ENCODE measurements at regions not wholly inside any gene's neighbourhood (a gene's known extent, or its start where the extent isn't known, plus 50 kb on each side); places are given as distances from the start of the nearest gene placed in this dataset.

GRCh38 chr3:182028081-182028480, 316.4 kb downstream of the SOX2 start:
- H2AK9ac ChIP-seq (replicated peaks; ENCODE audit: low read depth, low read length, poor library complexity) = no peak overlapping the region
- WGBS, 2 experiments (ENCODE audit: extremely low coverage in 2 of 2, insufficient read length in 1 of 2) = 83% methylated on average over 2 of the region's 3 CpGs; no CpG with 5 or more reads in 1 of the 2 experiments
- intact Hi-C loops (cut with micrococcal nuclease) (no loop called here), in situ Hi-C loops (cut with MboI; ENCODE audit: low sequenced_read_pairs) (no loop called here), dilution Hi-C loops (cut with HindIII; ENCODE audit: low sequenced_read_pairs, unreplicated experiment) (no loop called here)
- POLR2A ChIA-PET (ENCODE audit: unreplicated experiment) = no interaction called here
- no peak overlapping the region for H3K56ac ChIP-seq (ENCODE audit: extremely low read depth, insufficient read depth, low read length)
- H3K27ac ChIP-seq (ENCODE audit: insufficient read depth, low read length) = no peak overlapping the region
- H2BK20ac ChIP-seq (ENCODE audit: low read depth, low read length) = no peak overlapping the region
- H3K9ac ChIP-seq (ENCODE audit: low read depth, low read length) = no peak overlapping the region
- H3K14ac ChIP-seq (replicated peaks; ENCODE audit: low read depth, low read length) = no peak overlapping the region
- no peaks in the 10 kb centered on the region for H3K79me1 ChIP-seq (ENCODE audit: low read depth in 1 of 2, low read length in 2 of 2)
- no peak overlapping the region for H4K91ac ChIP-seq (ENCODE audit: insufficient read depth, low read depth, low read length)
- no peak overlapping the region for H3K4me2 ChIP-seq (ENCODE audit: low read depth, low read length)
- H3K4me3 ChIP-seq (ENCODE audit: insufficient read depth, low read depth, low read length) = no peak overlapping the region
- H4K5ac ChIP-seq (ENCODE audit: low read depth, low read length) = no peak overlapping the region
- TF ChIP-seq RAD21 (IDR thresholded peaks at IDR 0.05; ENCODE audit: low read length) (no peak), MXI1 (IDR thresholded peaks at IDR 0.05; ENCODE audit: borderline replicate concordance, low read depth, low read length) (no peak), FOS (IDR thresholded peaks at IDR 0.05; ENCODE audit: low read depth, low read length) (no peak), MAZ (IDR thresholded peaks at IDR 0.05; ENCODE audit: borderline replicate concordance, low read depth, low read length) (no peak), CHD1 (IDR thresholded peaks at IDR 0.05; ENCODE audit: low read depth, low read length) (no peak), CEBPB (IDR thresholded peaks at IDR 0.05; ENCODE audit: low read depth, low read length) (no peak), USF2 (IDR thresholded peaks at IDR 0.05; ENCODE audit: low read depth, low read length) (no peak), SMC3 (IDR thresholded peaks at IDR 0.05; ENCODE audit: low read depth, low read length) (no peak), ELK1 (IDR thresholded peaks at IDR 0.05; ENCODE audit: borderline replicate concordance, low read depth, low read length) (no peak)
- no peak overlapping the region for H2BK15ac ChIP-seq (ENCODE audit: low read depth, low read length)
- no peaks in the 10 kb centered on the region for H3K4me1 ChIP-seq (ENCODE audit: control insufficient read depth, insufficient read depth, low read length)
- H3K23ac ChIP-seq (ENCODE audit: low read depth, low read length) = no peak overlapping the region
- H3K27me3 ChIP-seq (ENCODE audit: control insufficient read depth, insufficient read depth, low read length) = no peaks in the 10 kb centered on the region
- H2BK120ac ChIP-seq (ENCODE audit: low read depth, low read length) = no peak overlapping the region
- no peak overlapping the region for H4K8ac ChIP-seq (ENCODE audit: low read depth in 2 of 2, low read length in 2 of 2)
- H2BK5ac ChIP-seq (ENCODE audit: low read depth, low read length, poor library complexity, severe bottlenecking) = no peak overlapping the region
- H3K4ac ChIP-seq (ENCODE audit: low read depth, low read length) = no peak overlapping the region
- H2AK5ac ChIP-seq (ENCODE audit: low read depth, low read length) = no peak overlapping the region
- peaks cover 10% of the 10 kb centered on the region for H3K9me3 ChIP-seq (ENCODE audit: control insufficient read depth, insufficient read depth, low read length)
- H4K20me1 ChIP-seq (ENCODE audit: insufficient read depth, low read length) = no peaks in the 10 kb centered on the region
- H3K18ac ChIP-seq (ENCODE audit: low read depth, low read length) = no peak overlapping the region
- DNase-seq = no peak
- no TSS peak for BruUV-seq (replicated peaks)
- no peak overlapping the region for H2AFZ ChIP-seq (replicated peaks; ENCODE audit: low read length, poor library complexity)
- CTCF ChIA-PET = no interaction called here
- no peaks in the 10 kb centered on the region for H3K9me1 ChIP-seq (ENCODE audit: insufficient read depth, low read length)
- H3K36me3 ChIP-seq (ENCODE audit: control insufficient read depth, insufficient read depth, low read length) = no peaks in the 10 kb centered on the region
- no peak for ATAC-seq (ENCODE audit: low read depth)
